ENCODE measurements at regions not wholly inside any gene's neighbourhood (a gene's known extent, or its start where the extent isn't known, plus 50 kb on each side); places are given as distances from the start of the nearest gene placed in this dataset.

DNA sequence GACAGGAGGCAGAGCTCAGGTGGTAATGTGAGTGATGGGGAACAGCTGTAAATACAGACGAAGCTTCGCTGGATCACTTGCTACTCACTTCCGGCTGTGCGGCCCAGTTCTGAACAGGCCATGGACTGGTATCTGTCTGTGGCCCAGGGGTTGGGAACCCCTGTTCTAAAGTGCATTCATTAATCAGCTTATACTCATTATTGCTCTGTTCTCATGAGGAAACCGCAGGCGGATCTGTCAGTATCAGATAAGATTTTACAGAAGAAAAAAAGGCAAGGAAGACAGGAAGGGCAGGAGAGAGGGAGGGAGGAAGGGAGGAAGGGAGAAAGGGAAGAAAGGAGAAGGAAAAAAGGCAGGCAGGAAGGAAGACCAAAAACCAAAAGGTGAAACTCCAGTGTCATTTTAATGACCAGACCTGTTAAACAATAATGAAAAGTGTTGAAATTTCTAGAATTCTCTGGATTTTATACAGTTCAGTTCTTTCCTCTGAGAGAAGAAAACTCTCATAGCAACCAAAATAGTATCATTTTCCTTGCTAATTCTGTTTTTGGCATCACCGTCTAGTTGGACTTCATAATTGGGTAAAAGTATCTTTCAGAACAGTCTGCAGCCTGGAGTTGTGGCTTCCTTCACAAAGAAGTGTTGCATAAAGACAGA lies 128.0 kb upstream of the PROK2 start:
- no peak for DNase-seq (ENCODE audit: low read depth)

DNA sequence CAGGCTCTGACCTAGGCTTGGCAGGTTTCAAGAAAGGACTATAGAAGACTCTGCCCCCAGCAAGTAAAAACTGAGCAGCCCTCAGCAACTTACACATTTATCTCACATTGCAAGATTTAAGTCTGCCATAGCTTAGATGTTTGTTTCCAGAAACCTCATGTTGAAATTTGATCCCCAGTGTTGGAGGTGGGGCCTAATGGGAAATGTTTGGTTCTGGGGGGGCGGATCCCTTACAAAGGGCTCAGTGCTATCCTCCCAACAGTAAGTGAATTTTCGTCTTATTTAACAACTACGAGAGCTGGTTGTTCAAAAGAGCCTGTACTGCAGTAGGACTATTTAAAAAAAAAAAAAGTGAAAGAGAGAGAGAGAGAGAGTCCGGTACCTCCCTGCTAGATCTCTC lies 125.2 kb upstream of the PROK2 start:
- no peak for DNase-seq (ENCODE audit: low read depth)

DNA sequence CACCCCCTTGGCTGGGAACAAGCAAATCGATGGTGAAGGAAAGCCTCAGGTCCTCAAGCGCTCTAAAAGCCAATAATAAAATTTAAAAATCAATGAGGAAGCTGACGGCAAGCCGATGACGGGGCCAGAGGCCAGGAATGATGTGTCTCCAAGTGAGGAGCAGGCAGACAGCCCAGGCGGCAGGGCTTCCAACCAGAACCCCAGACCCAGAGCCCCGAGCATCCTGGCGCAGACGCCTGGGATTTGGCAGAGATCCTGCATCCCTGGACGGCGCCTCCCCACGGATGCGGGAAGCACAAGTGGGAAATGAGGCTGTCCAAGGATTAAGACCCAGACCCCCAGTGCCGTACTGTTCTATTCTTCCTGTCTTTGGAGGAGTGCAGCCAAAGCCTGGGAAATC lies 123.0 kb upstream of the PROK2 start:
- DNase-seq (ENCODE audit: low read depth): no peak

DNA sequence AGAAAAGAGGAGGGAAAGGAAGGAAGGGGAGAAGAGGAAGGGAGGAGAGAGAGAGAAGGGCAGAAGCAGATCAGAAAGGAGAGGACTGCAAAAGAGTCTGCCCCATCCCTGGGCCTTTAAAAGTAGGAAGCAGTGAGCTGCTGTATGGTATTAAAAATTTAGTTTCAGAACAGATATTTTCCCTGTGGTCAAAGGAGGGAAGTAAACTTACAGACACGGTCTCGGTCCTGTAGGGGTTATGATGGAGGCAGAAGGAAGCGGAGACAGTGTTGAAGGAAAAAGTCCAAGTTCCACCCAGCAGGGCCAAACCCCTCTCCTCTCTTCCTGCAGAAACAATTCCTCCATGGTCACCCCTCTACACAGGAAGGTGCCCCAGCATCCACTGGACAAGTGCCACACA lies 122.0 kb upstream of the PROK2 start:
- no peak for DNase-seq (ENCODE audit: low read depth)

DNA sequence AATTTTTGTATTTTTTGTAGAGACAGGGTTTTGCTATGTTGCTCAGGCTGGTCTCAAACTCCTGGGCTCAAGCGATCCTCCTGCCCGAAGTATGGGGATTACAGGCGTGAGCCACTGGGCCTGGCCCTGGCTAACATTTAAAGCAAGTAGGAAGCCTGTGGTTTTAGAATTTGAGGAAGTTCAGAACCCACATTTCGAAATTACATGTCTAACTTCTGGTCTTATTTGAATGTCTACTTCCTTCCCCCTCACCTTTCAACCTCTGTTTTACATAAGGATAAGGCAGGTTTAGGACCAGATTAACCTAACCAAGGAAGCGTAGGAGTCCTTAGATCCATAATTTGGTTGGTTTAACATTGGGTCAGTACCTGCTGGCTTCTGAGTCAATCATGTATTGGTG lies 120.5 kb upstream of the PROK2 start:
- DNase-seq (ENCODE audit: low read depth): no peak

DNA sequence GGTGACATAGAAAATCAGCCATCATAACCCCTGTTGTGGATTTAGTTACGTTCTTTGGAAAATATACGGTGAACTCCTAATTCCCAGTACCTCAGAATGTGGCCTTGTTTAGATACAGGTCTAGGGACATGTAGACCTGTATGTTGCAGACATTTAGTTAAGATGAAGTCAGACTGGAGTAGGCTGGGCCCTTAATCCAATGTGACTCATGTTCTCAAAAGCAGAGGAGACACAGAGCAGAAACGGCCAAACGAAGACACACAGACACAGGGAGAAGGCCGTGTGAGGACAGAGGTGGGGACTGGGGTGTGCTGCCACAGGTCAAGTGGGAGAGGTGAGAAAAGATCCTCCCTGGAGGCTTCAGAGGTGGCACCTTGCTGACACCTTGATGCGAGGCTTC lies 119.0 kb upstream of the PROK2 start:
- DNase-seq (ENCODE audit: low read depth): no peak

DNA sequence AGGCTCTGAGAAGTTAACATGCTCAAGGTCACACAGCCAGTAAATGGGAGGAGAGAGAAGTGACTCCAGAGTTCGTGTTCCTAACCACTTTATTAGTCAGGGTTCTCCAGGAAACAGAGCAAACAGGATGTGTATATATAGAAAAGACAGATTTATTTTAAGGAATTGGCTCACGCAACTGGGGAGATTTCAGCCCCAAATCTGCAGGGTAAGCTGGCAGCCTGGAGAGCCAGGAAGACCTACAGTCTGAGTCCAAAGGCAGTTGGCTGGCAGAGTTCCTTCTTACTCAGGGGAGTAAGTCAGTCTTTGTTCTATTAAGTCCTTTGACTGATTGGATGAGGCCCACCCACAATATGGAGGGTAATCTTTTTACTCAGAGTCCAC lies 118.2 kb upstream of the PROK2 start:
- peak; percentile 21 for DNase-seq (ENCODE audit: low read depth)

DNA sequence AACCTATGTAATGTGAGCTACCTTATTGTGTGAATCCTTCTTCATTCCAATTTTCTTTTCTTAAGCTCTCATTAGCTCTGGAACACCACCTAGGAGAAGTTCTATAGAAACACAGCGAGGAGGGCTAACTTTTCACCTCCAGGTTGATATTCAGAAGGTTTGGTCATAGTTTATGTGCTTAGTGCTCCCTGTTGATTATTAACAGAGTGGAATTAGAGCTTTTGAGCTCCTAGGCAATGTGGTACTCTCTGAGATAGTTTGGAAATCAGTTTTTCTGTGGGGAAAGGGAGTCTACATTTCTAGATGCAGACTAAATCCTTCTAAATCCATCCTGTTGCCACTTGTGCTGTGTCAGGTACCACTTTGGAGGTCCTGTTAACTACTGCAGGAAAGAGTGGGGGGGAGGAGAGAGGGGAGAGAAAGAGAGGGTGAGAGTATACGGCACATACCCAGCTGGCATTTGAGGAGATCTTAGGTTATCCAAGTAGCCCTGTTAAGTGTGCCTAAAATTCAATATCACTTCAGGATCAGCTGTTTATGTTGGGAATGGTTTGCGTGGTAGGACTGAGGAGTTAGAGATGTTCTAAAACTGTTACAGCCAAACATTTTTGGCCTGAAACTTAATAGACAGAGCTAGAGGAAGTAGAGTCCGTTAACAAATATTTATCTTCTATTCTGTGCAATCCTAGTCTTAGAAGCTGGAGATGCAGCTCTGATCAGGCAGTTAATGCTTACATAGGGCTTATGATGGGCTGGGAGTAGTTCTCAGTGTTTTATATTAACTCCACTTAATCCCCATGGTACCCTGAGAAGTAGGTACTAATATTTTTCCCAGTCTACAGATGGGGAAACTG lies 117.5 kb upstream of the PROK2 start:
- no peak for DNase-seq (ENCODE audit: low read depth)

DNA sequence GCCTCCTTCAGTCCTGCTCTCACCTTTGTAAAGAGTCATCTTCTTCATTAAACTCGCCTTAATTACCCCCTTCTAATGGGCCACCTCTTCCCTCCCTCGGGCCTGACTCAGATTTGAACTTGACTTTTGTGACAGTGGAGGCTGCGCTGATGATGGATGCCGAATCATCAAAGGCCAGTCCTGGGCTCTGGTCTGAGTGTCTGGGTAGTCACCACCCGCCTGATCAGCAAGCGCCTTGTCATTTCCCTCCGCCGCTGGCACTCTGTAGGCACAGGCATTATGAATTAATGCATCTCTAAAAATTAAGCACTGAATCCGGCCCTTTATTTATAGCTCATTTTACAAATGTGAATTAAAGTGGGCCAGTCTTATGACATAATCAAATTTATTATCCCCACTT lies 116.7 kb upstream of the PROK2 start:
- DNase-seq (ENCODE audit: low read depth): peak; percentile 10

DNA sequence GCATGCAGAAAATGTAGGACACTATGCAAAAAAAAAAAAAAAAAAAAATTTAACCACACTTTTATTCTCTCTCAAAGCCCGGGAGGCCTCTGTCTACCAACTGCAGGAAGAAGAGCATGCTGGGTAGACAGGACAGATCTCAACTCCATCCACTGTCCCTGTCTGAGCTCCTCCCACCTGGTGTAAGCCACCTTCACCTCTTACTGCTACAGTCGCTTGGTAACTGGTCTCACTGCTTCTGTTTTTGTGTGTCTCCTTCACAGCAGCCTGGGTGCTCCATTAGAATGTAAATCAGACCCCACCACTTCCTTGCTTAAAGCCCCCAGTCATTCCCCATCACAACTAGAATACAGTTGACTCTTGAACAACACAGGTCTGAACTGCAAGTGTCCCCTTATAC lies 115.1 kb upstream of the PROK2 start:
- no peak for DNase-seq (ENCODE audit: low read depth)

DNA sequence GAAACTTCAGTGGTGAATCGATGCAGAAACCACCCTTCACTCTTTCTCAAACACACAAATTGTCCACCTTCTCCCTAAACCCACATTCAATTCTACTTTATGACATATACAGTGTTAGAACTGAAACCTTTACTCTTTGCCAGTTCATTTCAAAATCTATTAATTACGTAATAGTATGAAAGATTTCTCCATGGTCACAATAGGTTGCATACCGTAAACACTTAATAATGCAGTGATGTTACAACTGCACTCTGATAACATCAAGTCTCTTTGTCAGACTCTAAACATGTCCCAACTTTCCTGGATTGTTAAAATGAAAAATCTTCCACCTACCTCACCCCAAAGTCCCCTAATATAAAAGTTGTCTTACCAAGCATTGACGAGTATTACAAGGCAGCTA lies 111.8 kb upstream of the PROK2 start:
- no peak for DNase-seq (ENCODE audit: low read depth)

DNA sequence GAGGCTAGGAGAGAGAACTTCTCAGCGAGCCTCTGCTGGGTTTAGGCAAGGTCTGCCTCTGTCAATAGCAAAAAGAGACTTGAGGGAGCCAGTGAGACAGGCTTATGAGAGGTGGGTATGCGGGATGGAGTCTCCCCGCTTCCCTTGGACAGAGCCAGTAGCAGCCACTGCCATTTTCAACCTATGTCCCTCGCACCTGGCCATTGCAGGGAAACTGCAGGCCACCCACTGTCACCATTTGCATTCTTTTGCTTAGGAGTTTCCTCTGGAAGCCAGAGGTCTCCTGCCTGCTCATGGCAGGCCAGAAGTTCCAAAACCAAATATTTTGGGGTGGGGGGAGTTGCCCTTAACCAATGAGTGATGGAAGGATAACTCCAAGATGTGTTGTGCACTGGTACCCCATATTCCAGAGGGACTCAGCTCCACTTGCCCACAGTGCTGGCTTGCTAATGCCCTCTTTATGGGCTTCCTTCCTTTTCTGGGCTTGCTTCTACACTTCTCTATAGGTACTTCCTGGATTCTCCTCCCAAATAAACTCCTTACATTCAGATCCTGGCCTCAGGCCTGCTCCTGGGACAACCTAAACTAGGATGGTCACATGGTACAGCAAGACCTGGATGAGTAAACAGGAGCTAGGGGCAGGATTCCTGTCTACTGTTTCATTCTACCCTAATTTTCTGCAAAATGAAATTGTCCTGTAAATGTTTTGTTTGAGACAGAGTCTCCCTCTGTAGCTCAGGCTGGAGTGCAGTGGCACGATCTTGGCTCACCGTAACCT lies 108.9 kb upstream of the PROK2 start:
- DNase-seq (ENCODE audit: low read depth): no peak

DNA sequence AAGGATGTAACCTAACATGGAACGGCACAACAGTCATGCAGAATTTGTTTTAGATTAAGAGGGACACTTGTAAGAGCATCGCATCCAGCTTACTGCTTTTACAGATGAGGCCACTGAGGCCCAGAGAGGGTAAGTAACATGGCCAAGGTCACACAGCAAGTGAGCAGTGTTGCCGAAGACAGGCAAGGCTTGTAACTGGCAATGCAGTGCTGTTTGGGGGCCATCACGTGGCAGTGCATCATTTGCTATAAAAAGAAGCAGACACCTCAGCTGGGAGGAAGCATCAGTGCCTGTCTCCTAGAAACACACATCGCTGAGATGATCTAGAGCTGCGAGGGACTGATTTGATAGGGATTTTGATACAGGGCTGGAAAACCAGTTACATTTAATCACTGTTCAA lies 108.2 kb upstream of the PROK2 start:
- no peak for DNase-seq (ENCODE audit: low read depth)

DNA sequence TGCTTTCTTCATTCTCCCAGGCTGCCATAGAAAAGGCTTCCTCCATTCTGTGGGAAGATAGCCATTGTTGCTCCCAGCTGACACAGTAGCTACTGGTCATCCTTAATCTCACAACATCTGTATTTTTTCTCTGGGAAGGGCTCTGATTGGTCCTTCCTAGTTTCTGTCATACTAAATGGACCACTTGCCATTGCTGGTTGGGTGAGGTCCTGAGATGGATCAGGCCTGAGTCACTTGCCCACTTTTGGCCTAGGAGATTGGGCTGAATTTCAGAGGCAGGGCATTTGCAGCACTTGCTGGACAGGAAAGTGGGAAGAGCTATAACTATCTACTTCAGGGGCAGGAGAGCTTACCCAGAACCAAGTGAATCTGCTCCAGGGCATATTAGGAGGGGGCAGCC lies 106.5 kb upstream of the PROK2 start:
- DNase-seq (ENCODE audit: low read depth): no peak

DNA sequence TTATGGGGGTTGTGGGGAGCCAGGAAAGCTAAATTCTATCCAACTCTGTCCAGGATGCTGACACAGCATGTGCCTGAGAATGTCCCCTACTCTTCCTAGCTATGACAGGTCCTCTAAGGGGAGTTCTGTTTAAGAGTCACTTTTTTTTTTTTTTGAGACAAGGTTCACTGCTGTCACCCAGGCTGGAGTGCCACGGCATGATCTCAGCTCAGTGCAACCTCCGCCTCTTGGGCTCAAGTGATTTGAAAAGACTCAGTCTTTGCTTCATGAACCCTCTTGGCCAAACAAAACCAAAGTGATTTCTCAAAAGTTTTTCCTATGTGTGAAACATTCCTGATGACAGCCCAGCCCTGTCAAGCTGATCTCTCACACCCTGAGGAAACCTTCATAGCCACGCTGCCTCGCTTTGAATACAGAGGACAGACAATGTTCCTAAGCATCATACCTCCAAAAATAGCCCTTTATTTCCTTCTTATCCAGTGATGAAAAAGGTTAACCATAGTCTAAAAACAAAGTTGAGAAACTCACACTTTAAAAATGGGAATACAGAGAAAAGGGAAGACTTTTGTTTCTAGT lies 105.5 kb upstream of the PROK2 start:
- DNase-seq (ENCODE audit: low read depth): no peak

DNA sequence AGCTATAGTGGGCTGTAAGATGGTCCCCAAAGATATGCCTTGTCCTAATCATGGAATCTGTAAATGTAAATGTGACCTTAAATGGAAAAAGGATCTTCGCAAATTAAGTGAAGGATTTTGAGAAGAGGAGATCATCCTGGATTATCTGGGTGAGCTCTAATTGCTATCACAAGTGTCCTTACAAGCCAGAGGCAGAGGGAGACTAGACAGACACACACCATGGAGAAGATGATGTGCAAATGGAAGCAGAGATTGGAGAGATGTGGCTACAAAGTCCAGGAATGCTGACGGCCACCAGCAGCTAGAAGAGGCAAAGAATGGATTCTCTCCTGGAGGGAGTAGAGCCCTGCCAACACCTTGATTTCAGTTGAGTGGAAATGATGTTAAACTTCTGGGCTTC lies 102.3 kb upstream of the PROK2 start:
- no peak for DNase-seq (ENCODE audit: low read depth)

DNA sequence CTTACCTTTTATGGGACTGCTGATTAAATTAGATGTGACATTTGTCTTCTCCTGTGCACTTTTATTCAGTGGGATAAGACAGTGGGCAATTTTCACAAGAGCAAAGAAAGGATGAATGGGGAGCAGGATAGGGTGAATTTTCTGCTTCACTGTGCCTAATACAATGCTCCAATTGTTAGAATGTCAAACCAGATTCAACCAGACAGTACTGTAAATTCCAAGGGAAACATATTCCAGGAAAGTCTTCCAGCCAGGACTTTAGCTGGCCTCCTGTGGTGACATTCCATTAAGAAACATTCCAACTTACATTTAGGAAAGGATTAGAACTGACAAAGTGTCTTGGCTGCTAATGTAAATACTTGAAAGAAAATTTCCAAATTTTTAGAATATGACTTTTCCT lies 100.1 kb upstream of the PROK2 start:
- no peak for DNase-seq (ENCODE audit: low read depth)

DNA sequence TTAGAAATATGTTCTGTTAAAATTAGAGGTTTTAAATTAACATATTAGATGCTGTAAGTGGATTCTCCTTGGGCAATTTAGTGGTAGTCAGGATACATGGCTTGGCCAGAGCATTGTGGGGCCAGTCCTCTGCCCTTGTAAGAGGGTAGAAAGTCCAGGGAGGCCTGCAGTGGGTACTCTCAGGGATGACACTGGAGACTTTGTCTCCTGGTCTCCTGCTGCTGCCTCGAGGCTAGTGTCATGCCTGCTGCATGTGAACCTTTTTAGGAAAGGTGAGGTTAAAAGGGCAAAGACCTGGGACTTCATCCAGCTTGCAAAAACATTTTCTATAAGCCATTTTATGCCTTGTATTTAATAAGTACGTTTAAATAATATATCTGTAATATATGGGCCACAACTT lies 96.8 kb upstream of the PROK2 start:
- no peak for DNase-seq (ENCODE audit: low read depth)

DNA sequence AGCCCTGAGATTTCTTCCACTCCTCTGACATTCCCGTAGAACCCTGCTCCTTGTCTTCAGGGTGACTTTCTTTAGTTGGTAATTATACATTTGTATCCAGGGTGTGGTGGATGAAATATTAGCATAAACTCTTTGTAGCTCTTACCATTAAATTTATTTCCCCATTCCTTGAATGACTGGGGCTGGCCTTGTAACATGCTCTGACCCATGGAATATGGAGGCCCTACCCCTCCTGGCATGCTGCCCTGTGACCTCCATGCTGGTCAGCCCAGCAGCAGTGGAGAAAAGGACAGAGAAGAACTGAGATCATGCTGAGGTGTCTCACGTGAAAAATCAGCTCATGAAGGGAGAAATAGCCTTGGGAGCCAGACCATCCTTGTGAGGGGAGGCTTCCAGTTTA lies 96.1 kb upstream of the PROK2 start:
- DNase-seq (ENCODE audit: low read depth): no peak

DNA sequence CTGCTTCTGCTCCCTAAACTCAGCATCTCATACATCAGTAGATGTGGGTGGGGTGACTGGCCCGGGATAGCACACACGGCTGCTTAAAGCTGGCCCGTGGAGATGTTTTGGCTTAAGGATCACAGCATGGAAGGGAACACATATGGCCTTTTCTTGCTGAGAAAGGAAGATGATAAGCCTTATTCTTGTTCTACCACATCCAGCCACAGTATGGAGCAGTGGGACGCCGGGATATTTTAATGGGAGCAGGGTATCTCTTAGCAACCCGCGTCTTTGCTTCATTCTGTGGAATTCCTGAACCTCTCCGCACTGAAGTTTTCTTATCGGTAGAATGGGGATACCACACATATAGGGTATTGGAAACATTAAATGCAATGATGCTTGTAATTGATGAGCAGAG lies 94.1 kb upstream of the PROK2 start:
- DNase-seq (ENCODE audit: low read depth): no peak

DNA sequence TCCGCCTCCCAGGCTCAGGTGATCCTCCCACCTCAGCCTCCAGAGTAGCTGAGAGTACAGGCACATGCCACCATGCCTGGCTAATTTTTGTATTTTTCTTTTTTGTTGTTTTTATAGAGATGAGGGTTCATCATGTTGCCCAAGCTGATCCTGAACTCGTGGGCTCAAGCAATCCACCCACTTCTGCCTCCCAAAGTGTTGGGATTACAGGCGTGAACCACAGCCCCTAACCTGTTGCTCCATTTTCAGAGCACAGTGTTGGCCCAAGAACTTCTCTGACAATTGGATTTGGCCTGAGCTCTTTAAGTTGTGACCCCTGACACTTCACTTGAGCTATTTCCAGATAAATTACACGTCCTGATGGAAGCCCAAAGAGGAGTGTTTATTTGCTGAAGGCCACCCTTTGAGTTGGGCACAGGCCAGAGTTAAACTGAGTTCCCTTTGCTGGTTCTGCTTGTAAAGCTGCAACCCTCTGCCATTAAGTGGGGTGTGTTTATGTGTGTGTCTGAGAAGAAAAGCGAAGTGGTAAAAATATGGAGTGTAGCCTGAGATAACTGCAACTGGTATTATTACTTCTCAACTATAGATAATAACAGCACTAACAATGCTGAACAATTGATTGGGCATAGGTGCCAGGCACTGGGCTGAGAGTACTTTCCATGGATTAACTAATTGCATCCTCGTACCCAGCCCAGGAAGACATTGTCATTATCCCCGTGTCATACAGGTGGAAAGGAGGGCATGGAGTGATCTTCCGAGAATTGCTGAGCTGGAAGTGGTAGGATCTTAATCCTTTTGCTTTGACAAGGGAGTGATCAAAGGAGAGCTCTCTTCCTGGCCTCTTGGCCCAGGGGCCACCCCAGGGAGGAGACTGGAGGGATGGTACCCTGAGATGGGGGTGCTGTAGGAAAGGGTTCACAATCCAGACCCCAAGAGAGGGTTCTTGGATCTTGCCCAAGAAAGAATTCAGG lies 91.5 kb upstream of the PROK2 start:
- no peak for DNase-seq (ENCODE audit: low read depth)

All from HT1080 (cell line).